CD14-positive monocyte (primary cell): ENCODE measurements at regions not wholly inside any gene's neighbourhood (a gene's known extent, or its start where the extent isn't known, plus 50 kb on each side); places are given as distances from the start of the nearest gene placed in this dataset.

Experiments used
- DNase-seq, 3 donors: peaks; one replicate each; pipeline ENCODE4 v3.0.0-alpha.2; 2011 to 2022
- H2AFZ ChIP-seq: 2 replicates; pipeline ENCODE4 v1.6.0; 2012; ENCODE audit warnings: mild to moderate bottlenecking, low read depth, low read length, inconsistent platforms; ENCODE audit not compliant: insufficient read depth, poor library complexity, severe bottlenecking
- H3K27ac ChIP-seq, 2 donors: 1 replicate in 1 of 2; 2 replicates in 1 of 2; pipeline ENCODE4 v1.5.1; 2012 to 2013; ENCODE audit warnings: low read length in 2 of 2, control low read depth in 1 of 2, inconsistent platforms in 1 of 2, low read depth in 1 of 2, mild to moderate bottlenecking in 1 of 2
- H3K27me3 ChIP-seq, 2 donors: one replicate each; pipeline versions ENCODE4 v1.6.0 to v1.6.1; 2011 to 2013; ENCODE audit warnings: low read length in 2 of 2; ENCODE audit not compliant: control insufficient read depth in 2 of 2, insufficient read depth in 2 of 2
- H3K36me3 ChIP-seq, 2 donors: replicated peaks in 1 of 2; 1 replicate in 1 of 2; 2 replicates in 1 of 2; pipeline versions ENCODE4 v1.5.1 to v1.6.1; 2012 to 2013; ENCODE audit warnings: low read length in 2 of 2, control low read depth in 1 of 2, inconsistent platforms in 1 of 2, mild to moderate bottlenecking in 1 of 2; ENCODE audit not compliant: insufficient read depth in 2 of 2, control insufficient read depth in 1 of 2
- H3K4me1 ChIP-seq, 2 donors: 1 replicate in 1 of 2; 2 replicates in 1 of 2; pipeline versions ENCODE4 v1.5.1 to v1.6.1; 2012 to 2013; ENCODE audit warnings: low read length in 2 of 2, control low read depth in 1 of 2, inconsistent platforms in 1 of 2, mild to moderate bottlenecking in 1 of 2, moderate library complexity in 1 of 2; ENCODE audit not compliant: insufficient read depth in 2 of 2, control insufficient read depth in 1 of 2
- H3K4me2 ChIP-seq: replicated peaks from 2 replicates; pipeline ENCODE3; 2012; ENCODE audit warnings: low read length, moderate library complexity, mild to moderate bottlenecking; ENCODE audit not compliant: poor library complexity, severe bottlenecking; ENCODE audit errors: extremely low read depth
- H3K4me3 ChIP-seq, 3 experiments: fragments of 200-600 bp in 1 of 3; sonication (generic) in 1 of 3; replicated peaks in 1 of 3; 1 replicate in 2 of 3; 2 replicates in 1 of 3; pipeline ENCODE4 v1.5.1; 2011 to 2013; ENCODE audit warnings: low read length in 3 of 3, mild to moderate bottlenecking in 3 of 3, control low read depth in 2 of 3, low read depth in 2 of 3, inconsistent platforms in 1 of 3, moderate library complexity in 1 of 3
- H3K79me2 ChIP-seq: 2 replicates; pipeline ENCODE4 v1.6.0; 2012; ENCODE audit warnings: mild to moderate bottlenecking, control low read depth, inconsistent platforms, low read length, moderate library complexity; ENCODE audit not compliant: insufficient read depth
- H3K9ac ChIP-seq: 2 replicates; pipeline ENCODE4 v1.6.0; 2017; ENCODE audit warnings: low read length, mild to moderate bottlenecking; ENCODE audit not compliant: insufficient read depth, poor library complexity, severe bottlenecking
- H3K9me3 ChIP-seq, 2 donors: replicated peaks in 1 of 2; 1 replicate in 1 of 2; 2 replicates in 1 of 2; pipeline versions ENCODE4 v1.5.1 to v1.6.1; 2012 to 2013; ENCODE audit warnings: low read length in 2 of 2, control low read depth in 1 of 2; ENCODE audit not compliant: control insufficient read depth in 1 of 2, insufficient read depth in 1 of 2
- H4K20me1 ChIP-seq: 2 replicates; pipeline ENCODE4 v1.6.0; 2012; ENCODE audit warnings: mild to moderate bottlenecking, low read length, control low read depth, moderate library complexity; ENCODE audit not compliant: insufficient read depth
- H3K27ac Mint-ChIP-seq, 7 donors: one replicate each; pipeline ENCODE4 v1.8.0; 2020; ENCODE audit warnings: mild to moderate bottlenecking in 7 of 7, mixed read lengths in 7 of 7, moderate library complexity in 6 of 7, inconsistent platforms in 2 of 7
- H3K27me3 Mint-ChIP-seq, 3 donors: one replicate each; pipeline ENCODE4 v1.8.0; 2021 to 2022; ENCODE audit warnings: low read depth in 3 of 3, mild to moderate bottlenecking in 3 of 3, mixed read lengths in 3 of 3, moderate library complexity in 3 of 3, inconsistent platforms in 1 of 3
- H3K36me3 Mint-ChIP-seq, 2 donors: one replicate each; pipeline ENCODE4 v1.8.0; 2020; ENCODE audit warnings: mixed read lengths in 2 of 2, inconsistent platforms in 1 of 2, mild to moderate bottlenecking in 1 of 2
- H3K4me1 Mint-ChIP-seq: one replicate; pipeline ENCODE4 v1.8.0; 2020; ENCODE audit warnings: mild to moderate bottlenecking, mixed read lengths
- H3K4me3 Mint-ChIP-seq, 2 donors: one replicate each; pipeline ENCODE4 v1.8.0; 2020; ENCODE audit warnings: mild to moderate bottlenecking in 2 of 2, mixed read lengths in 2 of 2, moderate library complexity in 1 of 2
- H3K9me3 Mint-ChIP-seq, 7 donors: one replicate each; pipeline ENCODE4 v1.8.0; 2020 to 2022; ENCODE audit warnings: mixed read lengths in 7 of 7, mild to moderate bottlenecking in 6 of 7, moderate library complexity in 6 of 7, inconsistent platforms in 2 of 7
- CTCF ChIP-seq: fragments of 200-600 bp; IDR thresholded peaks from one replicate; pipeline ENCODE4 v1.8.0; 2022; ENCODE audit warnings: antibody characterized with exemption, mild to moderate bottlenecking
- WGBS: methylation state at CpG from one replicate; pipeline ENCODE4 v1.1.5; 2013; ENCODE audit warnings: missing lambda C conversion rate; ENCODE audit not compliant: insufficient coverage; 5-methylcytosine and 5-hydroxymethylcytosine counted together
- intact Hi-C, 2 donors: fragments of 100-400 bp; cut with micrococcal nuclease; formaldehyde crosslinking; loops; one replicate each; pipeline versions ENCODE4 v1.15.0 to v1.15.1; 2023

GRCh38 chr1:69502991-69503390 lies 64.7 kb upstream of the LRRC7 start:
- Histone ChIP-seq H3K79me2 (no peaks in the 10 kb centered on the region), H3K4me2 (no peak overlapping the region), H3K4me1 (no peaks in the 10 kb centered on the region), H3K9me3 (no peaks in the 10 kb centered on the region), H3K4me3 (no peak overlapping the region), H3K27ac (no peak overlapping the region), H4K20me1 (no peaks in the 10 kb centered on the region), H3K27me3 (no peaks in the 10 kb centered on the region), H3K9ac (no peak overlapping the region), H3K36me3 (no peaks in the 10 kb centered on the region), H2AFZ (no peak overlapping the region)
- TF ChIP-seq CTCF: no peak
- Mint-ChIP-seq H3K4me1 (no peaks in the 10 kb centered on the region), H3K4me3 (no peak overlapping the region), H3K9me3 (peaks cover 0 to under 1% (median 0%) of the 10 kb centered on the region in 7 donors), H3K36me3 (no peaks in the 10 kb centered on the region), H3K27ac (no peak overlapping the region), H3K27me3 (no peaks in the 10 kb centered on the region)
- no CpG with 5 or more reads among the region's 4 CpGs for WGBS
- intact Hi-C loops: no loop called here
- no peak for DNase-seq

GRCh38 chr1:69504730-69505252 lies 62.9 kb upstream of the LRRC7 start:
- intact Hi-C loops: no loop called here
- Histone ChIP-seq H3K79me2 (no peaks in the 10 kb centered on the region), H3K4me3 (no peak overlapping the region), H3K4me1 (no peaks in the 10 kb centered on the region), H2AFZ (no peak overlapping the region), H3K27ac (no peak overlapping the region), H3K9ac (no peak overlapping the region), H3K4me2 (no peak overlapping the region), H3K9me3 (no peaks in the 10 kb centered on the region), H3K27me3 (no peaks in the 10 kb centered on the region), H4K20me1 (no peaks in the 10 kb centered on the region), H3K36me3 (no peaks in the 10 kb centered on the region)
- no peaks in the 10 kb centered on the region for H3K27me3 Mint-ChIP-seq
- H3K9me3 Mint-ChIP-seq: peaks cover 0 to 2% (median 0%) of the 10 kb centered on the region in 7 donors
- no peak overlapping the region for H3K4me3 Mint-ChIP-seq
- H3K27ac Mint-ChIP-seq: no peak overlapping the region
- no peak for DNase-seq
- H3K4me1 Mint-ChIP-seq: no peaks in the 10 kb centered on the region
- no peaks in the 10 kb centered on the region for H3K36me3 Mint-ChIP-seq
- no CpG with 5 or more reads among the region's 3 CpGs for WGBS
- no peak for TF ChIP-seq CTCF
